ENCODE measurements at regions not wholly inside any gene's neighbourhood (a gene's known extent, or its start where the extent isn't known, plus 50 kb on each side); places are given as distances from the start of the nearest gene placed in this dataset.

- H3K4me1 ChIP-seq (ENCODE audit: insufficient read depth, low read length), result peaks cover 17% of the 10 kb centered on the region
- TF ChIP-seq EZH2 (IDR thresholded peaks at IDR 0.05; ENCODE audit: insufficient read depth, low read length), result no peak
- TF ChIP-seq CTCF (IDR thresholded peaks at IDR 0.05; ENCODE audit: insufficient read depth, low read depth, low read length), result no peak
- Mint-ChIP-seq H3K27ac (ENCODE audit: unreplicated experiment) (no peak overlapping the region), H3K27me3 (ENCODE audit: low read depth, unreplicated experiment) (no peaks in the 10 kb centered on the region), H3K4me1 (ENCODE audit: low read depth, unreplicated experiment) (peaks cover 11% of the 10 kb centered on the region), H3K9me3 (ENCODE audit: unreplicated experiment) (no peaks in the 10 kb centered on the region), H3K4me3 (ENCODE audit: unreplicated experiment) (no peak overlapping the region), H3K36me3 (ENCODE audit: low read depth, unreplicated experiment) (no peaks in the 10 kb centered on the region)
- H3K36me3 ChIP-seq (ENCODE audit: insufficient read depth, low read length), result no peaks in the 10 kb centered on the region
- no peaks in the 10 kb centered on the region for H3K27me3 ChIP-seq (ENCODE audit: insufficient read depth, low read length)
- DNase-seq (ENCODE audit: low read depth) (no peak), FAIRE-seq (no peak)
- H3K79me2 ChIP-seq (ENCODE audit: insufficient read depth, low read length), result no peaks in the 10 kb centered on the region
- H3K9ac ChIP-seq (ENCODE audit: low read length), result no peak overlapping the region
- H3K27ac ChIP-seq (ENCODE audit: low read depth, low read length), result no peak overlapping the region
- no peaks in the 10 kb centered on the region for H4K20me1 ChIP-seq (ENCODE audit: insufficient read depth, low read length)
- H3K9me3 ChIP-seq (ENCODE audit: insufficient read depth, low read depth, low read length), result no peaks in the 10 kb centered on the region
- no peak overlapping the region for H2AFZ ChIP-seq (ENCODE audit: low read depth, low read length)
- no peak overlapping the region for H3K4me2 ChIP-seq (ENCODE audit: low read length)
- no peak overlapping the region for H3K4me3 ChIP-seq (ENCODE audit: insufficient read depth, low read depth, low read length)
Observed at GRCh38 chr20:12044969-12045368, 127.3 kb downstream of the BTBD3 start.

- FAIRE-seq, result no peak
Observed at GRCh38 chr20:12047838-12048432, 130.2 kb downstream of the BTBD3 start.

More at GRCh38 chr20:12047838-12048432, 130.2 kb downstream of the BTBD3 start:
- Histone ChIP-seq H3K4me1 (ENCODE audit: insufficient read depth, low read length) (peaks cover 21% of the 10 kb centered on the region), H3K4me3 (ENCODE audit: insufficient read depth, low read depth, low read length) (no peak overlapping the region), H3K9me3 (ENCODE audit: insufficient read depth, low read depth, low read length) (no peaks in the 10 kb centered on the region), H3K27ac (ENCODE audit: low read depth, low read length) (no peak overlapping the region), H3K79me2 (ENCODE audit: insufficient read depth, low read length) (no peaks in the 10 kb centered on the region), H3K27me3 (ENCODE audit: insufficient read depth, low read length) (no peaks in the 10 kb centered on the region), H3K4me2 (ENCODE audit: low read length) (peak overlapping the region; percentile 26), H4K20me1 (ENCODE audit: insufficient read depth, low read length) (no peaks in the 10 kb centered on the region), H3K9ac (ENCODE audit: low read length) (no peak overlapping the region), H3K36me3 (ENCODE audit: insufficient read depth, low read length) (no peaks in the 10 kb centered on the region), H2AFZ (ENCODE audit: low read depth, low read length) (no peak overlapping the region)
- peak; percentile 39 for DNase-seq (ENCODE audit: low read depth)
- Mint-ChIP-seq H3K27ac (ENCODE audit: unreplicated experiment) (peak overlapping the region; percentile 62), H3K4me3 (ENCODE audit: unreplicated experiment) (no peak overlapping the region), H3K9me3 (ENCODE audit: unreplicated experiment) (peaks cover 2% of the 10 kb centered on the region), H3K27me3 (ENCODE audit: low read depth, unreplicated experiment) (no peaks in the 10 kb centered on the region), H3K4me1 (ENCODE audit: low read depth, unreplicated experiment) (peaks cover 19% of the 10 kb centered on the region), H3K36me3 (ENCODE audit: low read depth, unreplicated experiment) (no peaks in the 10 kb centered on the region)
- no peak for TF ChIP-seq EZH2 (IDR thresholded peaks at IDR 0.05; ENCODE audit: insufficient read depth, low read length)
- TF ChIP-seq CTCF (IDR thresholded peaks at IDR 0.05; ENCODE audit: insufficient read depth, low read depth, low read length), result no peak
